ENCODE measurements at regions not wholly inside any gene's neighbourhood (a gene's known extent, or its start where the extent isn't known, plus 50 kb on each side); places are given as distances from the start of the nearest gene placed in this dataset.

- TF ChIP-seq CUX1 (IDR thresholded peaks at IDR 0.05; ENCODE audit: insufficient replicate concordance, low read depth, low read length) = no peak
- TF ChIP-seq CEBPZ (IDR thresholded peaks at IDR 0.05; ENCODE audit: low read depth, low read length) = no peak
- TF ChIP-seq FOXK2 (IDR thresholded peaks at IDR 0.05) = no peak
- TF ChIP-seq E2F4 (IDR thresholded peaks at IDR 0.05; ENCODE audit: low read depth, low read length) = no peak
These were observed 52.9 kb upstream of the JMY start (continued) for GRCh38 chr5:79183011-79183410.
